AG04449 (cell line): ENCODE measurements at regions not wholly inside any gene's neighbourhood (a gene's known extent, or its start where the extent isn't known, plus 50 kb on each side); places are given as distances from the start of the nearest gene placed in this dataset.
"Not testable (repeated sequence)": the region's sequence is repeated elsewhere in the genome, so short reads cannot be mapped to it uniquely, and the experiment has no call there.

Source experiments
- CTCF ChIA-PET: fragments of 350-600 bp; formaldehyde crosslinking; extraction: SDS; loops from one replicate; lab custom pipeline; 2021; ENCODE audit warnings: antibody characterized with exemption; lab: Yijun Ruan, JAX
- POLR2A ChIA-PET: fragments of 400-600, 350-600 bp; formaldehyde crosslinking; extraction: SDS; loops from one replicate; lab custom pipeline; 2020; ENCODE audit warnings: antibody characterized with exemption, inconsistent platforms; lab: Yijun Ruan, JAX
- DNase-seq: peaks from one replicate; pipeline ENCODE4 v3.0.0-alpha.2; 2010; ENCODE audit warnings: low read depth, low spot score
- H3K4me3 ChIP-seq: 2 replicates; pipeline ENCODE4 v1.5.1; 2011; ENCODE audit warnings: low read depth, mild to moderate bottlenecking, control low read depth, low read length
- TF ChIP-seq, protein P1 (sequence below): IDR thresholded peaks from one replicate; pipeline ENCODE4 v1.5.1; 2011; ENCODE audit warnings: mild to moderate bottlenecking, moderate library complexity, low read length, control low read depth, inconsistent platforms; ENCODE audit not compliant: insufficient read depth; ENCODE audit errors: missing control alignments

DNA sequence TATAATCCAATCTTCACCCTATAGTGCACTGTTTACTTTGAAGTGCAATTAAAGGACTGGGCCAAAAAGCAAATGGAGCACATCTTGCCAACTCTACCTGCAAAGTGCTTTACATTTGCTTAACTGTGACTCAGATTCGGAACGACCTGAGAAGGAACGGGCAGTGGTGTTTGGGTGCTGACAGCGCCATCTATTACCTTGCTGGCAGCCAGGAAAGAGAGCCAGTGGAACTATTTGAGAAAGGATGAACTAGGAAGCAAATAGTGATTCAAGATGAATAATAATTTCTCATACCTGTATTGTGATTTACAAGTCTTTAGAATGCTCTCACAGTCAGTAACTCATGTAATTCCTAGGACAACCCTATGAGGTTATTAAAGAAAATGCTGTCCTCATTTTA, 312.9 kb downstream of the PDCD6IP start:
- ChIA-PET CTCF (no interaction called here), POLR2A (no interaction called here)
- TF ChIP-seq, protein P1, sequence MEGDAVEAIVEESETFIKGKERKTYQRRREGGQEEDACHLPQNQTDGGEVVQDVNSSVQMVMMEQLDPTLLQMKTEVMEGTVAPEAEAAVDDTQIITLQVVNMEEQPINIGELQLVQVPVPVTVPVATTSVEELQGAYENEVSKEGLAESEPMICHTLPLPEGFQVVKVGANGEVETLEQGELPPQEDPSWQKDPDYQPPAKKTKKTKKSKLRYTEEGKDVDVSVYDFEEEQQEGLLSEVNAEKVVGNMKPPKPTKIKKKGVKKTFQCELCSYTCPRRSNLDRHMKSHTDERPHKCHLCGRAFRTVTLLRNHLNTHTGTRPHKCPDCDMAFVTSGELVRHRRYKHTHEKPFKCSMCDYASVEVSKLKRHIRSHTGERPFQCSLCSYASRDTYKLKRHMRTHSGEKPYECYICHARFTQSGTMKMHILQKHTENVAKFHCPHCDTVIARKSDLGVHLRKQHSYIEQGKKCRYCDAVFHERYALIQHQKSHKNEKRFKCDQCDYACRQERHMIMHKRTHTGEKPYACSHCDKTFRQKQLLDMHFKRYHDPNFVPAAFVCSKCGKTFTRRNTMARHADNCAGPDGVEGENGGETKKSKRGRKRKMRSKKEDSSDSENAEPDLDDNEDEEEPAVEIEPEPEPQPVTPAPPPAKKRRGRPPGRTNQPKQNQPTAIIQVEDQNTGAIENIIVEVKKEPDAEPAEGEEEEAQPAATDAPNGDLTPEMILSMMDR: no peak
- DNase-seq: no peak
- H3K4me3 ChIP-seq: no peak overlapping the region

GRCh38 chr3:34112261-34112660, 313.8 kb downstream of the PDCD6IP start:
- DNase-seq, CTCF ChIA-PET, H3K4me3 ChIP-seq, POLR2A ChIA-PET: not testable (repeated sequence)

GRCh38 chr3:34131091-34131490, 332.7 kb downstream of the PDCD6IP start:
- CTCF ChIA-PET: interaction anchor here (0.7 to 2.5 kb wide), 2 partner anchors 24 to 26 kb away, joined by 3 to 10 read pairs; no protein-coding TSS in a partner anchor
- TF ChIP-seq, protein P1: no peak
- DNase-seq: no peak
- no peak overlapping the region for H3K4me3 ChIP-seq
- POLR2A ChIA-PET: interaction anchor here (0.7 kb wide), 2 partner anchors 24 to 119 kb away, joined by 3 to 4 read pairs; no protein-coding TSS in a partner anchor

- DNase-seq: no peak
- no peak overlapping the region for H3K4me3 ChIP-seq
- TF ChIP-seq, protein P1: no peak
- POLR2A ChIA-PET: no interaction called here
- CTCF ChIA-PET: interaction anchor here (2.5 kb wide), 1 partner anchor 26 kb away, joined by 10 read pairs; no protein-coding TSS in a partner anchor
These were observed 333.8 kb downstream of the PDCD6IP start for GRCh38 chr3:34132069-34132692.

DNA sequence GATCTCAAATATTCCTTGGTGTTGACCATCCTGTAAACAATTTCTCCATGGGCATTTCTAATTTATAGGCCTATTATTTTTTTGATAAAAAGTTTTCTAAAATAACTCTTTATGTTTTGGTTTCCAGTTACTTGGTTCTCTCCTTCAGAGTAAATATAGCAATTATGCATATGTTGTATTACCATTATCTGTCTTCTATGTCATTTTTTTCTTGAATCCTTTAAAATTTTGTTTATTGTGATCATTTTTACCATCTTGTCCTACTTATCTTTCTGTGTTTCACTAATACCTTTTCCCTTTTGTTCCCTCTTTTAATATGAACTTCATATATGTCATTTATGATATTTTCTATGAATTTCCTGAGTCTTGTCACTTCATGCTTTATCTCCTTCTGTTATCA, 341.1 kb downstream of the PDCD6IP start:
- H3K4me3 ChIP-seq: no peak overlapping the region
- ChIA-PET CTCF (no interaction called here), POLR2A (no interaction called here)
- no peak for DNase-seq
- TF ChIP-seq, protein P1: no peak

DNA sequence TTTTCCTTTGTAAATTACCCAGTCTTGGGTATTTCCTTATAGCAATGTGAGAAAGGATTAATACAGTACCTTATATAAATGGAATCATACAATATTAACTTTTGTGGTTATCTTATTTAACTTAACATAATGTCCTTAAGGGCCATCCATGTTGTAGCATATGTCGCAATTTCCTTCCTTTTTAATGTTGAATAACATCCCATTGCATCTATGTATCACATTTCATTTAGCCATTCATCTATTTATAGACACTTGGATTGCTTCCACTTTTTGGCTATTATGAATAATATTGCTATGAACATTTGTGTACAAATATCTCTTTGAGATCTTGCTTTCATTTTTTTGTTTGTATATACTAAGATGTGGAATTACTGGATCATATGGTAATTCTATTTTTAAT, 342.2 kb downstream of the PDCD6IP start:
- DNase-seq: no peak
- TF ChIP-seq, protein P1: no peak
- CTCF ChIA-PET: no interaction called here
- POLR2A ChIA-PET: no interaction called here
- H3K4me3 ChIP-seq: no peak overlapping the region

- CTCF ChIA-PET: no interaction called here
- TF ChIP-seq, protein P1: no peak
- no peak overlapping the region for H3K4me3 ChIP-seq
- no peak for DNase-seq
- POLR2A ChIA-PET: no interaction called here
These were observed 343.5 kb downstream of the PDCD6IP start for GRCh38 chr3:34141841-34142337.
